Natural killer cell (primary cell): ENCODE measurements at regions not wholly inside any gene's neighbourhood (a gene's known extent, or its start where the extent isn't known, plus 50 kb on each side); places are given as distances from the start of the nearest gene placed in this dataset.

Source experiments
- ATAC-seq, 3 donors: fragments of 150-1000 bp in 2 of 3; fragments of 200-7000 bp in 1 of 3; cut with Tn5 transposase; 1 replicate in 1 of 3; 2 replicates in 2 of 3; pipeline ENCODE4 v1.10.0; 2021; ENCODE audit warnings: mild to moderate bottlenecking in 2 of 3, moderate library complexity in 2 of 3
- DNase-seq, 2 donors: peaks; one replicate each; pipeline versions ENCODE4 v3.0.0 to v3.0.0-alpha.2; 2013 to 2021; ENCODE audit warnings: mixed read lengths in 1 of 2
- H3K27ac ChIP-seq: one replicate; pipeline ENCODE4 v1.5.1; 2013; ENCODE audit warnings: mild to moderate bottlenecking, low read length
- H3K27me3 ChIP-seq: one replicate; pipeline ENCODE4 v1.6.1; 2013; ENCODE audit warnings: low read length; ENCODE audit not compliant: control insufficient read depth, insufficient read depth
- H3K36me3 ChIP-seq: one replicate; pipeline ENCODE4 v1.6.1; 2013; ENCODE audit warnings: low read length; ENCODE audit not compliant: control insufficient read depth, insufficient read depth
- H3K4me1 ChIP-seq: one replicate; pipeline ENCODE4 v1.6.1; 2013; ENCODE audit warnings: low read length; ENCODE audit not compliant: control insufficient read depth, insufficient read depth
- H3K4me3 ChIP-seq: one replicate; pipeline ENCODE4 v1.5.1; 2013; ENCODE audit warnings: low read length
- H3K9me3 ChIP-seq: one replicate; pipeline ENCODE4 v1.6.1; 2013; ENCODE audit warnings: low read length; ENCODE audit not compliant: control insufficient read depth, insufficient read depth
- H3K27ac Mint-ChIP-seq, 2 donors: one replicate each; pipeline ENCODE4 v1.8.0; 2022; ENCODE audit warnings: mild to moderate bottlenecking in 2 of 2, mixed read lengths in 2 of 2, moderate library complexity in 1 of 2
- H3K27me3 Mint-ChIP-seq, 2 donors: one replicate each; pipeline ENCODE4 v1.8.0; 2022; ENCODE audit warnings: low read depth in 2 of 2, mixed read lengths in 2 of 2
- H3K36me3 Mint-ChIP-seq: one replicate; pipeline ENCODE4 v1.8.0; 2022; ENCODE audit warnings: mixed read lengths
- H3K4me1 Mint-ChIP-seq, 2 donors: one replicate each; pipeline ENCODE4 v1.8.0; 2022; ENCODE audit warnings: mixed read lengths in 2 of 2
- H3K4me3 Mint-ChIP-seq: one replicate; pipeline ENCODE4 v1.8.0; 2022; ENCODE audit warnings: mild to moderate bottlenecking, moderate library complexity, mixed read lengths
- H3K9me3 Mint-ChIP-seq, 2 donors: one replicate each; pipeline ENCODE4 v1.8.0; 2022; ENCODE audit warnings: mixed read lengths in 2 of 2
- CTCF ChIP-seq: fragments of 200-600 bp; IDR thresholded peaks from one replicate; pipeline ENCODE4 v1.8.0; 2022; ENCODE audit warnings: antibody characterized with exemption
- WGBS: methylation state at CpG from one replicate; pipeline ENCODE4 v1.1.7; 2013; ENCODE audit warnings: missing lambda C conversion rate; ENCODE audit not compliant: insufficient coverage; 5-methylcytosine and 5-hydroxymethylcytosine counted together
- intact Hi-C: fragments of 100-400 bp; cut with micrococcal nuclease; formaldehyde crosslinking; loops from one replicate; pipeline ENCODE4 v1.14.2; 2022

GRCh38 chr2:52629944-52630343 is 1137.7 kb upstream of the CHAC2 start:
- DNase-seq (no peak), ATAC-seq (no peak)
- peaks cover 2 to 8% of the 10 kb centered on the region in 2 donors for H3K9me3 Mint-ChIP-seq
- no peak overlapping the region for H3K4me3 Mint-ChIP-seq
- no peak overlapping the region for H3K4me3 ChIP-seq
- peaks cover 4% of the 10 kb centered on the region for H3K9me3 ChIP-seq
- intact Hi-C loops: no loop called here
- TF ChIP-seq CTCF: no peak
- WGBS: 90% methylated on average over 11 of the region's 11 CpGs
- H3K36me3 ChIP-seq: no peaks in the 10 kb centered on the region
- H3K27ac Mint-ChIP-seq: no peak overlapping the region
- no peaks in the 10 kb centered on the region for H3K4me1 ChIP-seq
- H3K27me3 ChIP-seq: no peaks in the 10 kb centered on the region
- H3K27me3 Mint-ChIP-seq: no peaks in the 10 kb centered on the region
- peaks cover 12% of the 10 kb centered on the region for H3K36me3 Mint-ChIP-seq
- no peak overlapping the region for H3K27ac ChIP-seq
- no peaks in the 10 kb centered on the region for H3K4me1 Mint-ChIP-seq

- peaks cover 12% of the 10 kb centered on the region for H3K36me3 Mint-ChIP-seq
- no peaks in the 10 kb centered on the region for H3K4me1 Mint-ChIP-seq
- DNase-seq: no peak
- peaks cover 4% of the 10 kb centered on the region for H3K9me3 ChIP-seq
- ATAC-seq: no peak
- H3K36me3 ChIP-seq: no peaks in the 10 kb centered on the region
- H3K9me3 Mint-ChIP-seq: peaks cover 2 to 8% of the 10 kb centered on the region in 2 donors
- H3K27me3 Mint-ChIP-seq: no peaks in the 10 kb centered on the region
- no peak overlapping the region for H3K4me3 ChIP-seq
- H3K27ac ChIP-seq: no peak overlapping the region
- intact Hi-C loops: no loop called here
- no peak overlapping the region for H3K27ac Mint-ChIP-seq
- TF ChIP-seq CTCF: no peak
- H3K27me3 ChIP-seq: no peaks in the 10 kb centered on the region
- WGBS: 97% methylated on average over 36 of the region's 36 CpGs
- no peaks in the 10 kb centered on the region for H3K4me1 ChIP-seq
- H3K4me3 Mint-ChIP-seq: no peak overlapping the region
Observed at GRCh38 chr2:52629531-52629930, 1138.1 kb upstream of the CHAC2 start.

- Histone ChIP-seq H3K27ac (no peak overlapping the region), H3K4me1 (no peaks in the 10 kb centered on the region), H3K4me3 (no peak overlapping the region), H3K9me3 (no peaks in the 10 kb centered on the region), H3K36me3 (no peaks in the 10 kb centered on the region), H3K27me3 (no peaks in the 10 kb centered on the region)
- no peak for TF ChIP-seq CTCF
- intact Hi-C loops: no loop called here
- no peaks in the 10 kb centered on the region for H3K36me3 Mint-ChIP-seq
- no peak overlapping the region for H3K4me3 Mint-ChIP-seq
- H3K4me1 Mint-ChIP-seq: no peaks in the 10 kb centered on the region
- H3K9me3 Mint-ChIP-seq: peaks cover 4 to 19% of the 10 kb centered on the region in 2 donors
- 83% methylated on average over 2 of the region's 2 CpGs for WGBS
- no peak overlapping the region for H3K27ac Mint-ChIP-seq
- no peak for DNase-seq
- H3K27me3 Mint-ChIP-seq: no peaks in the 10 kb centered on the region
- no peak for ATAC-seq
Observed at GRCh38 chr2:52622266-52622665, 1145.3 kb upstream of the CHAC2 start.

GRCh38 chr2:52613064-52613463 is 1154.5 kb upstream of the CHAC2 start:
- Histone ChIP-seq H3K9me3 (peaks cover 11% of the 10 kb centered on the region), H3K4me1 (no peaks in the 10 kb centered on the region), H3K36me3 (no peaks in the 10 kb centered on the region), H3K27me3 (no peaks in the 10 kb centered on the region), H3K4me3 (no peak overlapping the region), H3K27ac (no peak overlapping the region)
- Mint-ChIP-seq H3K27me3 (no peaks in the 10 kb centered on the region), H3K4me1 (no peaks in the 10 kb centered on the region), H3K36me3 (no peaks in the 10 kb centered on the region), H3K4me3 (no peak overlapping the region), H3K27ac (no peak overlapping the region), H3K9me3 (peaks cover 7 to 10% of the 10 kb centered on the region in 2 donors)
- intact Hi-C loops: no loop called here
- no peak for ATAC-seq
- WGBS: 96% methylated on average over 4 of the region's 4 CpGs
- DNase-seq: no peak
- TF ChIP-seq CTCF: no peak
